ENCODE measurements at regions not wholly inside any gene's neighbourhood (a gene's known extent, or its start where the extent isn't known, plus 50 kb on each side); places are given as distances from the start of the nearest gene placed in this dataset.

- DNase-seq (ENCODE audit: low read depth in 2 of 2, low spot score in 1 of 2) = no peak
These were observed 68.3 kb downstream of the CEBPB start for GRCh38 chr20:50258790-50259483.

DNA sequence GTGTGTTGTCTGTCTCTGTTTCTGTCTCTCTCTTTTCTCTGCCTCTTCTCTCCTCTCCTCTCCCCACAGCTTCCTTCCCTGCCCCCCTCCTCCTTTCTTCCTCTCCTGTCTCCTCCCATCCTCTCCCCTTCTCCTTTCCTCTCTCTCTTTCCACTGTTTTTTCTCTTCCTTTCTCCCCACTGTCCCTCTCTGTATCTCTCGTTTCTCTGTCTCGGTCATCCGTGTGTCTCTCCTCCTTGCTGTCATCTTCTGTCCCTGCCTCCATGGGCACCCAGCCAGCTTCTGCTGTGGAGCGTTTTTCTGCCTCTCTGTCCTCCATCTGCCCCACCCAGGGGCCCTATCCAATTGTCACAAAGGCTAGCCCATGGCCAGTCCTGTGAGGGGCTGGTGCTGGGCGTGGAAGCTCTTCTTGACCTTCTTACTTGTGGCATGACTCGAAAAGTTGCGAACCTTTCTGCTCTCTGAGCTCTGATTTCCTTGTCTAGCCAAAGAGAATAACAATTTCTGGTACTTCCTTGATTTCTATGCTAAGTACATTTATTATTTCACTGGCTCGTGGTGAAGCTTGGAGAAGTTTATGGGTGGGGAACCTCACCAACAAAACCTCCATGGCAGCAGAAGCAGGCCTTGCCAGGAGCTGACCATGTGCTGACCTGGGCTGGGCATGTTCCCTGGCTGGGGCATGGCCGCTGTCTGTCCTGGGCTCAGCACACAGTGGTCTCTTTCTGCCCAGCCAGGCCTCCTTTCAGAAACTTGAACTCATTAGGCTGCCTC is 69.3 kb downstream of the CEBPB start:
- no peak for DNase-seq (ENCODE audit: low read depth in 2 of 2, low spot score in 1 of 2)

DNA sequence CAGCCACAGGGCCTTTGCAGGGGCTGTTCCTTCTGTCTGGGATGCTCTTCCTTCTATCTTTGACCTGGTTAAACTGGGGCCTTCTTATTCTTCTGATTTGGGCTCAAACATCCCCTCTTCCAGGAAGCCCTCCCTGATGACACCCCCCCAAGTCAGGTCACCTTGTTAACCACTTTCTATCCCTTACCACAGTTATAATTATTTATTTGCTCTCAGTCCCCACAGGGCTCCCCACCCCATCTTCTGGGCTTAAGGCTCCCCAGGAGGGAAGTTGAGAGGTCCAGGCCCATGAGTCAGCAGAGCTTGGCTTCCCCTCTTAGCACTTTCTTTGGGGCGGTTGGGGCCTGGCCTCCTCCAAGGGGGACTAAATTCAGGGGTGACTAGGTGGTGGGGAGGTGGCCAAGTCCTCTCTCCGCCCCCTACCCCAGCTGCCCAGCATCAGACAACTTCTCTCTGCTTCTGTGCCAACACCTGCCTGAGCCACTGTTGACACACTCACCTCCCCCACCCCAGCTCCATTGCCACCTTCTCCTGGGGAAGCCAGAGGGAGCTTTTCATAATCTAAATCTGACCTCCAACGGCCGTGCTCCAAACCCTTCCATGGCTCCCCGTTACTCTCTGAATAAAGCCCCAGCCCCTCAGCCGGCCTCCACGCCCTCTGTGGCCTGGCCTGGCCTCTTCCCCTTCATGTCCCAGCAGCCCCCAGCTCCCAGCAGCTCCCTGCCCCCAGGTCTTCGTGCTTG is 70.0 kb downstream of the CEBPB start:
- DNase-seq (ENCODE audit: low read depth in 2 of 2, low spot score in 1 of 2) = no peak

GRCh38 chr20:50261471-50262212 is 71.0 kb downstream of the CEBPB start:
- no peak for DNase-seq (ENCODE audit: low read depth in 2 of 2, low spot score in 1 of 2)

DNA sequence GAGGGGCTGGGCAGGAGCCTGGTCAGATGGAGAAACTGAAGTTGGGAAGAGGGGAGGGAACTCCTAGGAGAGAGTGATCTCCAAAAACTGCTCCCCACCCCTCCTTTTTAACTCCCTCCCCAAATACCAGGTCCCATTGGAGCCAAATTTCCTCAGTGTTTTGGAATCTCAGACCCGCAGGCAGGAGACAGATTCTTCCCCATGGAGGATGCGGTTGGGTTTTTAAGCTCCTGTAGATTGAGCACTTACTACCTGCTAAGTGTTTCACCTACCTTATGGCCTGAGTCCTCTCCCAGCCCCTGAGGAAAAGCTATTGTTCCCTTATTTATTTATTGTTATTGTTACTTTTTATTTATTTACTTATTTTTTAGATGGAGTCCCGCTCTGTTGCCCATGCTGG is 73.2 kb downstream of the CEBPB start:
- no peak for DNase-seq (ENCODE audit: low read depth in 2 of 2, low spot score in 1 of 2)

- DNase-seq (ENCODE audit: low read depth in 2 of 2, low spot score in 1 of 2) = no peak
These were observed 74.0 kb downstream of the CEBPB start for GRCh38 chr20:50264534-50265145.

DNA sequence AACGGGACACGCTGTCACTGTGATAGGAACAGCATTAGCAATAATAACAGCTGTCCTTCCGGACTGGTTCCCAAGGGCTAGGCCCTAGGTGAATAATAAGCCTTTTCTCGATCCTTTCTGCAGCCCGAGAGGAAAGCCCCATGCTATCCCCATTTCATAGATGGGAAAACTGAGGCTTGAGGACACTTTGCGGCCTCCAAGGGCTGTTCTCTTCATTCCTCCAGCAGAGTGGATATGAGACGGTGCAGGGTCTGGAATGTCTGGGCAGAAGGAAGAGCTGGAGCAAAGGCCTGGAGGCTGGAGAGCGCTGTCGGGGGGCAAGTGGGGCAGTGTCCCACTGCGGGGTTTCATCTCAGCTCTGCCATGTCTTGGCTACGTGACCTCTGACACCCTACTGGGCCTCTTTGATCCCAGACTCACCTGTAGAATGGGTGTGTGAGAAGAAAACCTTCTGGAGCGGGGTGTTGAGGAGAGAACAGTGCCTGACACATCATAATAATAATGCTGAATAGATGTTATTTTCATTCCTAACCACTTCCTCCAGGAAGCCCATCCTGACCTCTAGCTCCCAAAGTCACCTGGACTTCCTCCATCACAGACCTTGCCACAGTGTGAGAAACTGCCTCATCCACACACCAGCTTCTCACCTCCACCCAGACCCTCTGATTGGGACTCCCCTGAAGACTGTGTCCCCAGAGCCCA is 74.8 kb downstream of the CEBPB start:
- no peak for DNase-seq (ENCODE audit: low read depth in 2 of 2, low spot score in 1 of 2)

DNA sequence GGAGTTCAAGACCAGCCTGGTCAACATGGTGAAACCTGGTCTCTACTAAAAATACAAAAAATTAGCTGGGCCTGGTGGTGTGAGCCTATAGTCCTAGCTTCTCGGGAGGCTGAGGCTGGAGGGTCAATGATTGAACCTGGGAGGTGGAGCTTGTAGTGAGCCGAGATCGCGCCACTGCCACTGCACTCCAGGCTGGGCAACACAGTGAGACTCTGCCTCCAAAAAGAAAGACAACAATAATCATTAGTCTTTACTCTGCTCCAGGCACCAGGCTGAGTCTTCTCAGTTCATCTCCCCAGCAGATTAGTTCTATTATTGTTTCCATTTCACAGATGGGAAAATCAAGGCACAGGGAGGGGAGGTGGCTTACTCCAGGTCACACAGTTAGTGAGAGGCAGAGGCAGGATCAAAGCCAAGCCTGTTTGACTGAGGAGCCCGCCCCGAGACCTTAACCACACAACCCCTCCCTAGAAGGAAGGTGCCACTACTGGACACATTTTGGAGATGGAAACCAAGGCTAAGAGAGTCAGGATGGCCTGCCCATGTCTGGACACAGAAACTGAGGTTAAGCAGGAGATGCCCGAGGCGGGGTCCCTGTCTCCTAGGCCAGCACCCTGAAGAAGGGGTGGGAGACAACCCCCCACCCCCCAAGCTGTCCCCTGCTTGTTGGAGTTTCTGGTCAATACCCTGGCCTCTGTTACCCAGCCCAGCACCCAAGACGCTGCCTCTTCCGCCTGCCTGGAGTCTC is 75.8 kb downstream of the CEBPB start:
- no peak for DNase-seq (ENCODE audit: low read depth in 2 of 2, low spot score in 1 of 2)

GRCh38 chr20:50267041-50267865 is 76.6 kb downstream of the CEBPB start:
- no peak for DNase-seq (ENCODE audit: low read depth in 2 of 2, low spot score in 1 of 2)

DNA sequence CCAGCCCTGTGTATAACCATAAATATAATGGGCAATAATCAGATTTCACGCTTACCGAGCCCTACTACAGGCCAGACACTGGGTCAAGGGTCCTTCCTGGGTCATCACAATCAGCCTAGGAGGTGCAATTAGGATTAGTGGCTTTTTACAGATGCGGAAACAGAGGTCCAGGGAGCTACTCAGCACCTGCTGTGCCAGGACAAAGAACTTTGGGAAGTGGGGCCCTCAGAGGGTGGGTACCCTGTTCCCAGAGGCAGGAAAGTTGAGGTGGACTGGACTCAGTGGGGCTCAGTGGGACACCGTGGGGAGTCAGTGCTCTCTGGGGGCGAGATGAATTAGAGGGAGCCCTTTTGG is 77.2 kb downstream of the CEBPB start:
- DNase-seq (ENCODE audit: low read depth in 2 of 2, low spot score in 1 of 2) = no peak

DNA sequence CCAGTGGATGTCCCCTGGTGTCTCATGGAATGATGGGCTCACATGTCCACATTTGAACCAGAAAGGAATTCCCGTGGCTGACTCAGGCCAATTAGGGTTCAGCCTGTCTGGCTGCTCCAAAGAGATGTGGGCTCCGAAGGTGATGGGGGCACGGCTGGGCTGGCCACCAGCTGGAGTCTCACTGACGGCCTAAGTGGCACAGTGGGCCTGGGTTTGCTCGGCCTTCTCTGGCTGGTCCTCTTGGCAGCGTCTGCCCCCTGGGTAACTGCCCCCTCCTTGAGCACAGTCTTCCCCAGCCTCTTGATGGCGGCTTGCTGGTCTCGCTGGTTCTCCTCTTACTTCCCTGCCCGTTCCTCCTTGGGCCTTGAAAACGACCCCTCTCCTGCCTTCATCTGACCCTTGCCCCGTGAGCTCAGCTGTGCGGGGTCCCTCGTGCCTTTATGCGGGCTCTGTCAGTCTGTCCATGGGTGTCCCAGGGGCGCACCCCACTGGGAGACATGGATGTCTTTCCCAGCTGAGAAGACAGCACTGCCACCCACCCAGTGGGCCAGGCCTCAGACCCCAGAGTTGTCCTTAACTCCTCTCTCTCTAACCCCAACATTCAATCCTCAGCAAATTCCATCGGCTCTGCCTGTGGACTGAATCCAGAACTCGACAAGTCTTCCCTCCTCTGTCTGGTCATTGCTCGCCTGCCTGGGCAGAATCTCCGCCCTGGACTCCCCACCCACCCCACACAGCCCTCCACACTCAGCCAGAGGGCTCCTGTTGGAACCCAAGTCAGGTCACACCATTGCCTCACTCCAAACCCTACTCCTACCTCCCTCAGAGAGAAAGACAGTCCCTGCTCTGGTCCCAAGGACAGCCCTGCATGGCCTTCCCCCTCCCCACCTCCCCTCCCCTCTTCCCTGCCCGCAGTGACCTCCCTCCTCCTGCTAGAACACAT is 78.7 kb downstream of the CEBPB start:
- DNase-seq (ENCODE audit: low read depth in 2 of 2, low spot score in 1 of 2) = no peak

DNA sequence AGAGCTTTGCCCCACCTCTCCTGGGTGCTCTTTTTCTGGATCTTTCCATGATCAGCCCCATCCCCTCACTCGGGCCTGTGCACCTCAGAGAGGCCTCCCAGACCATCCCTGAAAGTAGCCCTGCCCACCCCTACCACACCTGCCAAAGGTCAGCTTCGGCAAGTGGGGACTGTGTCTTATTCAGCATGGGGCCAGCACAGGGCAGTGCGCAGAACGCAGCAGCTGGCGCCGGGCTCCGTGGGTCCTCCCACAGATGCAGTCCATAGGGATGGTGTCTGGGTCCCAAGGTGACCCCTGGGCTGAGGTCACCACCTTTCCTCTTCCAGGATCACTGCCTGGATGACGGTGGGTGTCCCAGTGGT is 79.4 kb downstream of the CEBPB start:
- DNase-seq (ENCODE audit: low read depth in 2 of 2, low spot score in 1 of 2) = no peak

DNA sequence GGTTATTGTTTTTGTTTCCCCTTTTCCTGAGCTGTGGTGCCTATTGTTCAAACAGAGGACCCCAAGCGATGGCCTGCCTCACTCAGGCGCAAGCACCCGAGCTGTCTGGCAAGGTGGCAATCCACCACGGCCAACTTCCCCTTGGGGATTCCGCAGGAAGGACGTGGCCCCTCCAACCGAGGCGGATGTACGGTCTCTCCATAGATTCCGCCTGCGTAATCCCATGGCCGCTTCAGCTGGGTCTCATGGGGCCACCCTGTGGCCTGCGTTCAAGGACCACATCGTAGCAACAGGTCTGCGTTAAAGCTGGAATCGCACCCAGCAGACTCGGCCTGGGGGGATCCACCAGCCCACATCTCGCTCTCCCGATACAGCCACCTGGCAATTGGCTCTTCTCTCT is 79.9 kb downstream of the CEBPB start:
- no peak for DNase-seq (ENCODE audit: low read depth in 2 of 2, low spot score in 1 of 2)

DNA sequence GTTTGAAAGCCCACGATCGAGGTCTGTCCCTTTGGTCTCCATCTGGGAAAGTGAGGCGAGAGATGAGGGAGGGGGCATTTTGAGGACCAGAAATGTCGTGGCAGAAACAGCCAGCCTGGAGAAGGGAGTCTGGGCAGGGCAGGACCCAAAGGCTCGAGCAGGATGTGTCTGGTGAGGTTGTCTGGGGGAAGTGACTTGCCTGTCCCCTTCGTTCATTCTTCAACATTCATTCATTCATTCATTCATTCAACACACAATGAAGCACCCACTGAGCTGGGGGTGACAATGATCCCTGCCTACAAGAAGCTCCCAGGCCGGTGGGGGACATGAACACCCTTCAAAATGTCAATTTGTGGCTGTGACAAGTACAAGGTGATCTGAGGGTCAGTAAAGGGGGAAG is 80.5 kb downstream of the CEBPB start:
- DNase-seq (ENCODE audit: low read depth in 2 of 2, low spot score in 1 of 2) = no peak

- no peak for DNase-seq (ENCODE audit: low read depth in 2 of 2, low spot score in 1 of 2)
These were observed 81.0 kb downstream of the CEBPB start for GRCh38 chr20:50271612-50272011.

DNA sequence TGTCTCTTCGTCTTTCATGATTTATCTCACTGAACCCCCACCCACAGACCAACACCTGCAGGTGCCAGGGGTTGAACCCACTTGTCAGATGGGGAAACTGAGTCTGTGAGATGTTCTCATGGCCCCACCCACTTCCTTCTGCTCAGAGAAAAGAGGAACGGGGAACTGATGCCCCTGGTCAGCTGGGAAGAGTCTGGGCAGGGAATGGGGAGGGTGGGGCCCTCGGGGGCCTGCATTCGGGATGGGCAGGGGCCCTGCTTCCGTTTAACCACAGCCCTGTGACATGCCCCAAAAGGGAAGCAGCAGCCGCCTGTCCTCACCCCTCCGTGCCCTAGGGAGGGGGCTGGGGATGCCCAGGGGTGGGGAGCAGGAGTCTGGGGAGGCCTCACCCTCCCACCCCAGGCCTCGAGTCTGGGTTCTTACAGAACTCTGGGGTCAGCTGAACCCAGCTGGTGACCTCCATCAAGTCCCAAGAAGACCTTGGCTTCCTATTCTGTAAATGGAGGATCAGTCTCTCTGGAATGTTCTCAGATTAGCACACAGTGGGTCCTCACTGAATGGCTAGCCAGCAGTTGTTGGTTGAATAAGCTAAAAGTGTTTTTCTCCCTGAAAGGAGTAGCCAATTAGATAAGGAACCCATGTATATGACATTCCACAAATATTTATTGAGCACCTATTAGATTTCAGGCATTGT is 81.5 kb downstream of the CEBPB start:
- no peak for DNase-seq (ENCODE audit: low read depth in 2 of 2, low spot score in 1 of 2)

- DNase-seq (ENCODE audit: low read depth in 2 of 2, low spot score in 1 of 2) = no peak
These were observed 82.3 kb downstream of the CEBPB start for GRCh38 chr20:50272724-50273446.

Data from stimulated activated CD8-positive, alpha-beta memory T cell treated with anti-CD3 and anti-CD28 coated beads, Interleukin-4, amount 100 ng/mL, for 4 hours (primary cell).